HG02610 (cell line): ENCODE measurements at regions not wholly inside any gene's neighbourhood (a gene's known extent, or its start where the extent isn't known, plus 50 kb on each side); places are given as distances from the start of the nearest gene placed in this dataset.
"Not testable (repeated sequence)": the region's sequence is repeated elsewhere in the genome, so short reads cannot be mapped to it uniquely, and the experiment has no call there.

ENCODE experiments used
- ATAC-seq: cut with Tn5 transposase; IDR thresholded peaks from one replicate; pipeline ENCODE4 v1.9.1; 2021; ENCODE audit warnings: mild to moderate bottlenecking, moderate library complexity; ENCODE audit not compliant: unreplicated experiment

DNA sequence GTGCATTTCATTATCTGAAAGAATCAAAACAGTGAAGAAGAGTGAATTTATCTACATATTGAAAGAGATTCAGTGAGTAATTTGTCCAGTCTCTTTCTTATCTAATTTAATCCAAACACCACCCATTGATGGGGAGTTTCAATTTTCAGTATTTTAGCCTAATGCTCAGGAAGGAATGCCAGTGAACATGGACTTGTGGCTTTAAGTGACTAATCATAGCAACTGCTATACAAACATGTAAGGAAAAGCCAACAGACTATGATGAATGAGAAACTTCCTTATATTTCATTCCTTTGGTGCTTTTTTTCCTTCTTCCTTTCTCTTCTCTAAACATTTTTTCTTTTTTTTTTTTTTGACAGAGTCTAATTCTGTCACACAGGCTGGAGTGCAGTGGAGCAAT lies 885.8 kb downstream of the KCNJ2 start:
- ATAC-seq, result no peak

- no peak for ATAC-seq
These were observed 888.1 kb downstream of the KCNJ2 start for GRCh38 chr17:71057448-71057847.

GRCh38 chr17:71057938-71058337 lies 888.6 kb downstream of the KCNJ2 start:
- no peak for ATAC-seq

GRCh38 chr17:71063127-71063526 lies 893.8 kb downstream of the KCNJ2 start:
- no peak for ATAC-seq

- no peak for ATAC-seq
These were observed 894.2 kb downstream of the KCNJ2 start for GRCh38 chr17:71063559-71063958.

GRCh38 chr17:71067669-71068407 lies 898.5 kb downstream of the KCNJ2 start:
- ATAC-seq, result no peak

DNA sequence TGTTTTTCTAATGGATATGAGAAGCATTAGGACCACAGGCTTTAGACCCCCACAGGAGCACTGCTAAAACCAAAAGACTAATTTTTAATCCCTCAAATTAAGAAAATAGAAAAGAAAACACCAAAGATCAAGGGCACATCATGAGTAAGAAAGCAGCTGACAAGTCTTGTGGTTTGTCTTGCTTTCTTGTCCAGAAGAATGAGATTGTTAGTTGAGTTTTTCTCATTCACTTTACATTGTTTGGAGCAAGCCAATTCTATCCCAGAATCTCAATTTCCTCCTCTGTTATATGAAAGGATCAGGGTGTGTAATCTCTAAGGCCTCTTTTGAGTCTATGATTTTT lies 899.0 kb downstream of the KCNJ2 start:
- ATAC-seq, result no peak

- no peak for ATAC-seq
These were observed 901.7 kb downstream of the KCNJ2 start for GRCh38 chr17:71071041-71071440.

DNA sequence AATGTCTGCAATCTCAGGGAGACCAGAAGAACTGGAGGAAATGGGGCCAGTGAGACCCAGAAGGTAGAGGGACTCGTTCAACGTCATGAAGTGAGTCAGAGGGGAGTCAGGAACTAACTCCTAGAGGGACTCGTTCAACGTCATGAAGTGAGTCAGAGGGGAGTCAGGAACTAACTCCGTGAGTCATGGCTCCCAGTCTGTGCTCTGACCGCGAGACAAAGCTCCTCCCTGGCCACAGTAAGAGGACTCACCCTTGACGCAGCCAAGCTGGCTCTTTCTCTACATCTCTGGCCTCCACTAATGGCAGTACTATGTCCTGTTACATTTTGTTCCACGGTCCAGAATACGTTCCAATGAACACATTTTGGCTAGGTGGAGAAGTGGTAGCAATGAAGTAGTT lies 902.5 kb downstream of the KCNJ2 start:
- no peak for ATAC-seq

DNA sequence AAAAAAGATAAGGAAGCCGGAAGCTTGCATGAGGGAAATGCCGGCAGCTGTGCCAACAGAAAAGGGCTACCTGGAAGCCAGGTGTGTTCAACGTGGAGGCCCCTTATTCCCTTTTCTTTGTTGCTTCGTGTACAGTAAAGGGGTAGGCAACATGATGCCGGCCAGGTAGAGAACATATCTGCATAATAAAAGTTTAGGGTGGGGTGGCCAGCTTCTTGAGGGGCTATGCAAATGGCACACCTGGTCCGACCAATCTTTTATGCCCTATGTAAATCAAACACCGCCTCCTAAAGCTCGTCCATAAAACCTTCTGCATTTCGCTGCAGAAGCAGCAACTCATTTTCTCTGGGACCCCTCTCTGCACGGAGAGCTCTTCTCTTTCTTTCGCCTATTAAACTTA lies 911.6 kb downstream of the KCNJ2 start:
- no peak for ATAC-seq

DNA sequence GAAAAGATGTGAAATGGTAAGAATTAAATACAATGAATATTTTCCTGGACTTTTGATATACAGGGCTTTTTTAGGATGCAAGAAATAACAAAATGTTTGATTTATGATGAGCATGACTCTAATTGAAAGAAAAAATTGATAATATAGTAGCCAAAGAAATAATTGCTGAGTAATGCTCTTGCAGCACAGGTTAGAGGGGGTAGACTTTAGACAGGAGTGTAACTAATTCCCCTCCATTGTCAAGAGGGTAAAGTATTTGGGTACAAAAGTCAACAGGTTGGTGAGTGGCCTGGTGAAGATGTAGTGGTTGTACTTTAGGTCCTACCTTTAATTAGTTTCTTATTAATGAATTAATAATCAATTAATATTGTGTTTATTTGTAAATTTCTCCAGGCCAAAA lies 912.3 kb downstream of the KCNJ2 start:
- ATAC-seq, result no peak

DNA sequence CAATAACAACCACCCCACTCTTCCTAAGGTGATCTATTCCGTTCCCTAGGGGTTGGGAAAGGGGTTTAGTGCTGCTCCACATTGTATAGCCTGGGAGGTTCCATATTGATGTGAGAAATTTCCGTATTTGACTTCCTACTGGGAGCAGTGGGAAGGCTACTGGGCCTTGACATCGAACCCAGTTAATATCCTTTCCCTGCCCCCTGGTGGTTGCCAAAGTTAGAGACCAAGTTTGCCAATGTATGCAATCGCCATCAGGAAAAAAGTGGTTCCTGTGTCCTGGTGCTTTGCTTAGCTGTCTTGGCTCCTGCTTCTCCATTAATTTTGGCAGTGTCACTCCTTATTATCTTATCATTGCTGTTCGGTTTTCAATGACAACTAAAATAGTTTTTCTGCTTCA lies 914.9 kb downstream of the KCNJ2 start:
- no peak for ATAC-seq

DNA sequence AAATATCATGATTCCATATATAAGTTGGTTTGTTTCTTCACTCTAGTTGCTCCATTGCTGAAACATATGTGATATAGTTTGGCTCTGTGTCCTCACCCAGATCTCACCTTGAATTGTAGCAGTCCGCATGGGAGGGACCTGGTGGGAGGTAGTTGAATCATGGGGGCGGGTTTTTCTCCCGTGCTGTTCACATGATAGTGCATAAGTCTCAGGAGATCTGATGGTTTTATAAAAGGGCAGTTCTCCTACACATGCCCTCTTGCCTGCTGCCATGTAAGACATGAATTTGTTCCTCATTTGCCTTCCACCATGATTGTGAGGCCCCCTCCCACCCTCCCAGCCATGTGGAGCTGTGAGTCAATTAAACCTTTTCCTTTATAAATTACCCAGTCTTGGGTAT lies 915.5 kb downstream of the KCNJ2 start:
- ATAC-seq, result no peak

- no peak for ATAC-seq
These were observed 916.1 kb downstream of the KCNJ2 start for GRCh38 chr17:71085238-71086033.

- no peak for ATAC-seq
These were observed 920.1 kb downstream of the KCNJ2 start for GRCh38 chr17:71089431-71089830.

GRCh38 chr17:71098071-71098470 lies 928.7 kb downstream of the KCNJ2 start:
- no peak for ATAC-seq

DNA sequence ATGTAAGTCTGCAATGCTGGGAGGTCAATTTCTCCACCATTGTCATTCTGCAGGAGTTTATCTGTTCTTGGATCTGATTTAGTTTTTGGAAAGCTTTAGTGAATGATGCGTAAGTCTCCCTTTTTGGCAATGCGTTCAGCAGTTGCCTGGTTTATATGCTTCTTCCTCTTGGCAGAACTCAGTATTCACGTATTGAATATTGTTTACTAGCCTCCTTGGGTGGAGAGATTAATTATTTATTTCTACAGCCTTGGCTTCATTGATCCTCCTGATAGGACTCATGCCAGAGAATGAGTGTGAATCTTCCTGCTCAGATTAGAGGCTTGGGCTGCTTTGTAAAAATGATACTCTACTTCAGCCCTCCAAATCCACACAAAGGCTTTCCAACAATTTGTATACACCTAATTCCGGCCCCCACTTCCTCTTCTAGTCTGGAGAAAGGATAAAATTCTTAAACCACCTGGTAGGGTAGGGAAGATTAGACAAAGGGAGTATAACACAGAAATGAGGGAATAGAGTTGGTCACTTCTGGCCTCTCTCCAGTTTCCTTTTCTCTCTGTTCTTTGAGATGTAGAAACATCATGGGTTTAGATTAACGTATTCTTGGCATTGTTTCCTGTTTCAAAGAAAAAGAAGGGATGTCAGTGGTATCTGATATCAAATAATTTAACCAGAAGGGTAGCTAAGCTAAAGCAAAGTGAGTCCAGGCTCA lies 929.8 kb downstream of the KCNJ2 start:
- no peak for ATAC-seq

DNA sequence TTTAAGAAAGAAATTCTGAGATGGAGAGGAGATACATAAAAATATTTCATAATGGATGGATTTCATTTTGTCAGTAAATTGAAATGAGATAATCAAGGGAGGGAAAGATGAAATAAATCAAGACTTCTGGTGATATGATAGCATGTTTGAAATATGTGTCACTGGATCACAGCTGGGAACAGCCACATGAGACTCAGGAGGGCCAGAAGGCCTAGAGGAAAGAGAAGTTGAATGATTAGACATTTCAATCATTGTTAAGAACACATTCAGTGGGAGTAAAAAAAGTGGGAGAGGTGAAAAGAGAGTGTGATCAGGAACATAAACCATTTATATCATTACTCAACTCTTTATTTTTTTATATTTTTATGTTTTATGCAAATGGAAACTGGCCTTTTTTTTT lies 933.4 kb downstream of the KCNJ2 start:
- no peak for ATAC-seq

- no peak for ATAC-seq
These were observed 934.9 kb downstream of the KCNJ2 start for GRCh38 chr17:71104225-71104624.

- not testable (repeated sequence) for ATAC-seq
These were observed 936.7 kb downstream of the KCNJ2 start for GRCh38 chr17:71106056-71106455.

GRCh38 chr17:71107136-71107535 lies 937.8 kb downstream of the KCNJ2 start:
- ATAC-seq, result no peak

- no peak for ATAC-seq
These were observed 940.4 kb downstream of the KCNJ2 start for GRCh38 chr17:71109697-71110096.
